Right lobe of liver (tissue), 4 donors: ENCODE measurements at regions not wholly inside any gene's neighbourhood (a gene's known extent, or its start where the extent isn't known, plus 50 kb on each side); places are given as distances from the start of the nearest gene placed in this dataset.

ENCODE experiments used
- CTCF ChIP-seq, 4 donors: fragments of 200-600 bp in 3 of 4; fragments of 450-650 bp in 1 of 4; IDR thresholded peaks; one replicate each; pipeline versions ENCODE4 v1.5.1 to v1.8.0; 2016 to 2022; ENCODE audit warnings: antibody characterized with exemption in 4 of 4, mild to moderate bottlenecking in 2 of 4
- POLR2A ChIP-seq: fragments of 450-650 bp; IDR thresholded peaks from one replicate; pipeline ENCODE4 v1.6.1; 2017; ENCODE audit warnings: antibody characterized with exemption, mild to moderate bottlenecking
- donor health status: DM: no; HTN: no; CAD: no.
- donor health status: DM: no; HTN: no; CAD: no.
- donor health status: DM: no; HTN: yes; CAD: no.

GRCh38 chrY:8536277-8536676 lies 801.0 kb upstream of the TSPY4 start:
- TF ChIP-seq POLR2A = no peak
- no peak for TF ChIP-seq CTCF (IDR thresholded peaks at IDR 0.05)
